SK-N-SH treated with all-trans-retinoic acid at 6 μM for 48 hours (cell line): ENCODE measurements at regions not wholly inside any gene's neighbourhood (a gene's known extent, or its start where the extent isn't known, plus 50 kb on each side); places are given as distances from the start of the nearest gene placed in this dataset.

ENCODE experiments used
- ATAC-seq: fragments of 200-7000 bp; cut with Tn5 transposase; 3 replicates; pipeline ENCODE4 v1.9.1; 2020; ENCODE audit warnings: mild to moderate bottlenecking, moderate library complexity
- ARNTL ChIP-seq: fragments of 450-650 bp; formaldehyde crosslinking; IDR thresholded peaks from 2 replicates; pipeline ENCODE4 v1.5.0; 2020; ENCODE audit warnings: low read depth, mild to moderate bottlenecking, moderate library complexity, borderline replicate concordance
- BACH2 ChIP-seq: fragments of 250-450 bp; sonication (Bioruptor Pico); IDR thresholded peaks from 2 replicates; pipeline ENCODE4 v1.9.0; 2021; ENCODE audit warnings: mild to moderate bottlenecking, borderline replicate concordance
- GLIS3 ChIP-seq: fragments of 250-450 bp; sonication (Bioruptor Pico); IDR thresholded peaks from 2 replicates; pipeline ENCODE4 v1.5.0; 2020; ENCODE audit warnings: mild to moderate bottlenecking, moderate library complexity
- ISL1 ChIP-seq: fragments of 250-450 bp; sonication (Bioruptor Pico); IDR thresholded peaks from 2 replicates; pipeline ENCODE4 v2.1.2; 2022; ENCODE audit warnings: mild to moderate bottlenecking, moderate library complexity
- OSR1 ChIP-seq: fragments of 250-450 bp; sonication (Bioruptor Pico); IDR thresholded peaks from 2 replicates; pipeline ENCODE4 v1.8.0; 2022; ENCODE audit warnings: moderate library complexity, mild to moderate bottlenecking, inconsistent platforms
- PPARA ChIP-seq: fragments of 250-450 bp; sonication (Bioruptor Pico); IDR thresholded peaks from 2 replicates; pipeline ENCODE4 v1.5.0; 2020; ENCODE audit warnings: mild to moderate bottlenecking, borderline replicate concordance
- RARB ChIP-seq: fragments of 250-450 bp; sonication (Bioruptor Pico); IDR thresholded peaks from 2 replicates; pipeline ENCODE4 v1.8.0; 2021; ENCODE audit warnings: mild to moderate bottlenecking, moderate library complexity
- SNAI2 ChIP-seq: fragments of 250-450 bp; sonication (Bioruptor Pico); IDR thresholded peaks from 2 replicates; pipeline ENCODE4 v1.5.0; 2020; ENCODE audit warnings: mild to moderate bottlenecking, moderate library complexity
- TCF4 ChIP-seq: fragments of 250-450 bp; sonication (Bioruptor Pico); IDR thresholded peaks from 2 replicates; pipeline ENCODE4 v1.8.0; 2021; ENCODE audit warnings: mild to moderate bottlenecking, moderate library complexity, borderline replicate concordance
- TOX ChIP-seq: fragments of 250-450 bp; sonication (Bioruptor Pico); IDR thresholded peaks from 2 replicates; pipeline ENCODE4 v1.8.0; 2021; ENCODE audit warnings: mild to moderate bottlenecking, moderate library complexity, borderline replicate concordance
- ZC3H10 ChIP-seq: fragments of 250-450 bp; sonication (Bioruptor Pico); IDR thresholded peaks from 2 replicates; pipeline ENCODE4 v1.5.1; 2021; ENCODE audit warnings: mild to moderate bottlenecking, moderate library complexity
- ZFP3 ChIP-seq: fragments of 250-450 bp; sonication (Bioruptor Pico); IDR thresholded peaks from 2 replicates; pipeline ENCODE4 v1.5.0; 2020; ENCODE audit warnings: mild to moderate bottlenecking, moderate library complexity
- ZNF565 ChIP-seq: fragments of 450-650 bp; formaldehyde crosslinking; conservative IDR thresholded peaks from 2 replicates; pipeline ENCODE4 v1.5.0; 2020; ENCODE audit warnings: low read depth, mild to moderate bottlenecking, moderate library complexity
- ZNF70 ChIP-seq: fragments of 450-650 bp; formaldehyde crosslinking; IDR thresholded peaks from 2 replicates; pipeline ENCODE4 v1.5.0; 2020; ENCODE audit warnings: mild to moderate bottlenecking, moderate library complexity
- TF ChIP-seq, protein P1 (sequence below): fragments of 250-450 bp; sonication (Bioruptor Pico); IDR thresholded peaks from 2 replicates; pipeline ENCODE4 v1.5.1; 2021; ENCODE audit warnings: mild to moderate bottlenecking, moderate library complexity
- TF ChIP-seq, protein P2 (sequence below): fragments of 250-450 bp; sonication (Bioruptor Pico); IDR thresholded peaks from 2 replicates; pipeline ENCODE4 v1.5.0; 2020; ENCODE audit warnings: mild to moderate bottlenecking, moderate library complexity
- TF ChIP-seq, protein P3 (sequence below): fragments of 250-450 bp; sonication (Bioruptor Pico); IDR thresholded peaks from 2 replicates; pipeline ENCODE4 v1.8.0; 2021; ENCODE audit warnings: low read depth, mild to moderate bottlenecking, moderate library complexity, borderline replicate concordance
- TF ChIP-seq, protein P4 (sequence below): fragments of 250-450 bp; sonication (Bioruptor Pico); IDR thresholded peaks from 2 replicates; pipeline ENCODE4 v1.8.0; 2020; ENCODE audit warnings: mild to moderate bottlenecking, moderate library complexity, borderline replicate concordance

DNA sequence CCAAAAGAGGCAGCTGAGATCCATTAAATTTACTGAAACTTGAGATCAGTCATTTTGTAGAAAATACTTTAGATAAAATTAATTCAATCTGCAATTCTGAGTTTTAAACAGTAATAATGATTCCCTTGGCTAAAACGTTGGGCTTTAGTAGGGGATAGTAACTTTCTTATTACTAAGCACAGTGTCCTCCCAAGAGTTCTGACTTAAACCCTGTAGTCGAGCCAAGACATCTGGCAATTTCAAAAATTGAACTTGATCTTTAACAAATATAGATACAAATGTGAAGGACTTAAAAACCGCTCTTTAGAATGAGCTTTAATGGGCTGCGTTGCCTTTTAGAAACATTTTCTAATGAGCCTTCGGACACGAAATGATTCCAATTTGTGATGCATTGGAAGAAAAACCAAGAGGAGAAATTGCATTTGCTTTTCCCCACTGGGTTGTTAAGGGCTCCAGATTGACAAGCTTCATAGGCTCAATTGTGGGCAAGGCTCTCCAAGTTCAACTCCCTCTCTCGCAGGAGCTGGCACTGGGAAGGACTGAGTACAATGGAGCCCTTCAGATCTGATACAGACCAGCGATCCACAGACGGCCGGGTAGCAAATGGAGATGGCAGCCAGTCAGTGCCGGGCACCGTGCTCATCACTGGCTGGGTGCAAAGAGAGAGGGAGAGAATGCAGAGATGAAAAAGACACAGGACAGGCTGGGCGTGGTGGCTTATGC is 921.3 kb upstream of the AUTS2 start:
- TF ChIP-seq ARNTL (no peak), PPARA (no peak), OSR1 (CRISPR knock-in tag) (no peak), TCF4 (CRISPR knock-in tag) (no peak), ZC3H10 (CRISPR knock-in tag) (no peak), ZFP3 (CRISPR knock-in tag) (no peak)
- ATAC-seq, result peak; percentile 82

DNA sequence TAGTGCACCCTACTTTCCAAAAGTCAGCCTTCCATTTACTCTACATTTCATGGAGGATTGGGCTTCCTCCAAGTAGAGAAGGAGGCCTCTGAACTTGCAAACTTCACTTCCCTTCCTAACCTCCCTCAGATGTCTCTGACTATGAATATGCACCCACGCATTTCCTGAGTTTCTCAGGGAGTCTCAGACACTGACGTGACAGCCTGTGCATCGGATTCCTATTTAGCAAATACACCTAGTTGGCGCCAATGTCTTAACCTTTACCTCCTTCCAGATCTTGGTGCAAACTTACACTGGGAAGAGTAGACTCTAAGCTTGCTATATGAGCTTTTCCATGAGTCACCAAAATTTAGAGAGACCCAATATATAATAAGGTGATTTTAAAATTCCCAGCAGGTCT is 920.1 kb upstream of the AUTS2 start:
- TF ChIP-seq, protein P1, sequence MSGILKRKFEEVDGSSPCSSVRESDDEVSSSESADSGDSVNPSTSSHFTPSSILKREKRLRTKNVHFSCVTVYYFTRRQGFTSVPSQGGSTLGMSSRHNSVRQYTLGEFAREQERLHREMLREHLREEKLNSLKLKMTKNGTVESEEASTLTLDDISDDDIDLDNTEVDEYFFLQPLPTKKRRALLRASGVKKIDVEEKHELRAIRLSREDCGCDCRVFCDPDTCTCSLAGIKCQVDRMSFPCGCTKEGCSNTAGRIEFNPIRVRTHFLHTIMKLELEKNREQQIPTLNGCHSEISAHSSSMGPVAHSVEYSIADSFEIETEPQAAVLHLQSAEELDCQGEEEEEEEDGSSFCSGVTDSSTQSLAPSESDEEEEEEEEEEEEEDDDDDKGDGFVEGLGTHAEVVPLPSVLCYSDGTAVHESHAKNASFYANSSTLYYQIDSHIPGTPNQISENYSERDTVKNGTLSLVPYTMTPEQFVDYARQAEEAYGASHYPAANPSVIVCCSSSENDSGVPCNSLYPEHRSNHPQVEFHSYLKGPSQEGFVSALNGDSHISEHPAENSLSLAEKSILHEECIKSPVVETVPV (CRISPR knock-in tag), result no peak
- TF ChIP-seq ZNF565 (no peak), ARNTL (no peak), ZC3H10 (CRISPR knock-in tag) (no peak), RARB (CRISPR knock-in tag) (no peak), ZNF70 (no peak), SNAI2 (no peak), GLIS3 (CRISPR knock-in tag) (no peak)
- TF ChIP-seq, protein P2, sequence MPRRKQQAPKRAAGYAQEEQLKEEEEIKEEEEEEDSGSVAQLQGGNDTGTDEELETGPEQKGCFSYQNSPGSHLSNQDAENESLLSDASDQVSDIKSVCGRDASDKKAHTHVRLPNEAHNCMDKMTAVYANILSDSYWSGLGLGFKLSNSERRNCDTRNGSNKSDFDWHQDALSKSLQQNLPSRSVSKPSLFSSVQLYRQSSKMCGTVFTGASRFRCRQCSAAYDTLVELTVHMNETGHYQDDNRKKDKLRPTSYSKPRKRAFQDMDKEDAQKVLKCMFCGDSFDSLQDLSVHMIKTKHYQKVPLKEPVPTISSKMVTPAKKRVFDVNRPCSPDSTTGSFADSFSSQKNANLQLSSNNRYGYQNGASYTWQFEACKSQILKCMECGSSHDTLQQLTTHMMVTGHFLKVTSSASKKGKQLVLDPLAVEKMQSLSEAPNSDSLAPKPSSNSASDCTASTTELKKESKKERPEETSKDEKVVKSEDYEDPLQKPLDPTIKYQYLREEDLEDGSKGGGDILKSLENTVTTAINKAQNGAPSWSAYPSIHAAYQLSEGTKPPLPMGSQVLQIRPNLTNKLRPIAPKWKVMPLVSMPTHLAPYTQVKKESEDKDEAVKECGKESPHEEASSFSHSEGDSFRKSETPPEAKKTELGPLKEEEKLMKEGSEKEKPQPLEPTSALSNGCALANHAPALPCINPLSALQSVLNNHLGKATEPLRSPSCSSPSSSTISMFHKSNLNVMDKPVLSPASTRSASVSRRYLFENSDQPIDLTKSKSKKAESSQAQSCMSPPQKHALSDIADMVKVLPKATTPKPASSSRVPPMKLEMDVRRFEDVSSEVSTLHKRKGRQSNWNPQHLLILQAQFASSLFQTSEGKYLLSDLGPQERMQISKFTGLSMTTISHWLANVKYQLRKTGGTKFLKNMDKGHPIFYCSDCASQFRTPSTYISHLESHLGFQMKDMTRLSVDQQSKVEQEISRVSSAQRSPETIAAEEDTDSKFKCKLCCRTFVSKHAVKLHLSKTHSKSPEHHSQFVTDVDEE (CRISPR knock-in tag), result no peak
- TF ChIP-seq, protein P3, sequence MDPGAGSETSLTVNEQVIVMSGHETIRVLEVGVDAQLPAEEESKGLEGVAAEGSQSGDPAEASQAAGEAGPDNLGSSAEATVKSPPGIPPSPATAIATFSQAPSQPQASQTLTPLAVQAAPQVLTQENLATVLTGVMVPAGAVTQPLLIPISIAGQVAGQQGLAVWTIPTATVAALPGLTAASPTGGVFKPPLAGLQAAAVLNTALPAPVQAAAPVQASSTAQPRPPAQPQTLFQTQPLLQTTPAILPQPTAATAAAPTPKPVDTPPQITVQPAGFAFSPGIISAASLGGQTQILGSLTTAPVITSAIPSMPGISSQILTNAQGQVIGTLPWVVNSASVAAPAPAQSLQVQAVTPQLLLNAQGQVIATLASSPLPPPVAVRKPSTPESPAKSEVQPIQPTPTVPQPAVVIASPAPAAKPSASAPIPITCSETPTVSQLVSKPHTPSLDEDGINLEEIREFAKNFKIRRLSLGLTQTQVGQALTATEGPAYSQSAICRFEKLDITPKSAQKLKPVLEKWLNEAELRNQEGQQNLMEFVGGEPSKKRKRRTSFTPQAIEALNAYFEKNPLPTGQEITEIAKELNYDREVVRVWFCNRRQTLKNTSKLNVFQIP (CRISPR knock-in tag), result no peak
- ATAC-seq, result no peak

DNA sequence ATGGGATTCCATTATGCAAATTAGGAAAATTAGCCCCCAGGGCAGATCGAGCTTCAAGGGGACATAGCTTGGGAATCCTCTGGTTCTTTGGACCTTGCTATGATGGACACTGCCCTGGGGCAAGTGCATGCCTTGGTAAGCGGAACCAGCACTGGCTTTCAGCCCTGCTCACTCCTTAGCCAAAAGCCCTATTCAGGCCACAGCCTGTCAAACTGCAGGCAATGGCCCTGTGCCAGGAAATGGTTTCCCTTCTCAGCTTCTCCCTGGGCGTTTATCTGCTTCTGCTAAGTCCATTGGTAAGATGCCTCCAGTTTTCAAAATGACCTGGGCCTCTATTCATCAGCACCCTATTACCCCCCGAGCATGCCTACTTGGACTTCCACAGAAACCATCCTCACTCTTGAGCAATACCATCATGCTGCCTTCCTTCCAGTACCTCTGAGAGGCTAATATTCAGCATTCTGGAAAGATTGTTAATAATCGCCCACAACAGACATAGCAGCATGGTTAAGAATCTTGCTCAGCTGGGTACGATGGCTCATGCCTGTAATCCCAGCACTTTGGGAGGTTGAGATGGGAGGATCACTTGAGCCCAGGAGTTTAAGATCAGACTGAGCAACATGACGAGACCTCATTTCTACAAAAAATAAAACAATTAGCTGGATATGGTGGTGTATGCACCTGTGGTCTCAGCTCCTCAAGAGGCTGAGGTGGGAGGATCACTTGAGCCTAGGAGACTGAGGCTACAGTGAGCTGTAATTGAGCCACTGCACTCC is 918.6 kb upstream of the AUTS2 start:
- no peak for ATAC-seq

DNA sequence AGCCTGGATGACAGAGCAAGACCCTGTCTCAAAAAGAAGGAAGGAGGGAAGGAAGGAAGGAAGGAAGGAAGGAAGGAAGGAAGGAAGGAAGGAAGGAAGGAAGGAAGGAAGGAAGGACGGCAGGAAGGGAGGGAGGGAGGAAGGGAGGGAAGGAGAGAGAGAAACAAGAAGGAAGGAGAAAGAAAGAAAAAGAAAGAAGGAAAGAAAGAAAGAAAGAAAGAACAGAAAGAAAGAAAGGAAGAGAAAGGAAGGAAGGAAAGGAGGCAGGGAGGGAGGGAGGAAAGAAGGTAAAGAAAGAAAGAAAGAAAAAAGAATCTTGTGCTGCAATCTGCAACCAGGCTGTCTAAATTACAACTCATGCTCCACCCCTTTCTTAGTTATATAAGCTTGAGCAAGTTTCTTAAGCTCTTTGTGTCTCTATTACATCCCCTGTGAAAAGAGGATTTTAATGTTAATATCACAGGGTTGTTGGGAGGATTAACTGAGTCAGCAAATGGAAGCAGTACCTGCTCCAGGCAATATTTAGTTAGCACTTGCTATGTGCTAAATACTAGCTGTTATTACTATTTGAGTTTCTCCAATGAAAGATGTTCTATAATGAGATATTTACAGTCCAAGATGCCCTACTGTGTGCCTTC is 917.9 kb upstream of the AUTS2 start:
- ATAC-seq, result no peak
- no peak for TF ChIP-seq ZNF70
- TF ChIP-seq, protein P2 (CRISPR knock-in tag), result no peak
- no peak for TF ChIP-seq BACH2 (CRISPR knock-in tag)
- no peak for TF ChIP-seq ARNTL
- TF ChIP-seq ZC3H10 (CRISPR knock-in tag), result no peak
- no peak for TF ChIP-seq ZFP3 (CRISPR knock-in tag)
- TF ChIP-seq, protein P4, sequence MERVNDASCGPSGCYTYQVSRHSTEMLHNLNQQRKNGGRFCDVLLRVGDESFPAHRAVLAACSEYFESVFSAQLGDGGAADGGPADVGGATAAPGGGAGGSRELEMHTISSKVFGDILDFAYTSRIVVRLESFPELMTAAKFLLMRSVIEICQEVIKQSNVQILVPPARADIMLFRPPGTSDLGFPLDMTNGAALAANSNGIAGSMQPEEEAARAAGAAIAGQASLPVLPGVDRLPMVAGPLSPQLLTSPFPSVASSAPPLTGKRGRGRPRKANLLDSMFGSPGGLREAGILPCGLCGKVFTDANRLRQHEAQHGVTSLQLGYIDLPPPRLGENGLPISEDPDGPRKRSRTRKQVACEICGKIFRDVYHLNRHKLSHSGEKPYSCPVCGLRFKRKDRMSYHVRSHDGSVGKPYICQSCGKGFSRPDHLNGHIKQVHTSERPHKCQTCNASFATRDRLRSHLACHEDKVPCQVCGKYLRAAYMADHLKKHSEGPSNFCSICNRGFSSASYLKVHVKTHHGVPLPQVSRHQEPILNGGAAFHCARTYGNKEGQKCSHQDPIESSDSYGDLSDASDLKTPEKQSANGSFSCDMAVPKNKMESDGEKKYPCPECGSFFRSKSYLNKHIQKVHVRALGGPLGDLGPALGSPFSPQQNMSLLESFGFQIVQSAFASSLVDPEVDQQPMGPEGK, result no peak
- TF ChIP-seq ISL1 (CRISPR knock-in tag), result no peak

More for the DNA sequence above, 918.6 kb upstream of the AUTS2 start:
- no peak for TF ChIP-seq GLIS3 (CRISPR knock-in tag)
- no peak for TF ChIP-seq ZFP3 (CRISPR knock-in tag)
- no peak for TF ChIP-seq TOX
- TF ChIP-seq BACH2 (CRISPR knock-in tag), result no peak
- TF ChIP-seq, protein P3 (CRISPR knock-in tag), result no peak
- TF ChIP-seq RARB (CRISPR knock-in tag), result no peak
- TF ChIP-seq, all 23 proteins: peak for 0
